Kidney tubule cell (primary cell): ENCODE measurements at regions not wholly inside any gene's neighbourhood (a gene's known extent, or its start where the extent isn't known, plus 50 kb on each side); places are given as distances from the start of the nearest gene placed in this dataset.
A peak's percentile ranks its signal among the peaks of the same experiment; 100 is the strongest.
"Not testable (repeated sequence)": the region's sequence is repeated elsewhere in the genome, so short reads cannot be mapped to it uniquely, and the experiment has no call there.

ENCODE experiments used
- DNase-seq: peaks from one replicate; pipeline ENCODE4 v3.0.0-alpha.2; 2018; ENCODE audit warnings: low spot score

DNA sequence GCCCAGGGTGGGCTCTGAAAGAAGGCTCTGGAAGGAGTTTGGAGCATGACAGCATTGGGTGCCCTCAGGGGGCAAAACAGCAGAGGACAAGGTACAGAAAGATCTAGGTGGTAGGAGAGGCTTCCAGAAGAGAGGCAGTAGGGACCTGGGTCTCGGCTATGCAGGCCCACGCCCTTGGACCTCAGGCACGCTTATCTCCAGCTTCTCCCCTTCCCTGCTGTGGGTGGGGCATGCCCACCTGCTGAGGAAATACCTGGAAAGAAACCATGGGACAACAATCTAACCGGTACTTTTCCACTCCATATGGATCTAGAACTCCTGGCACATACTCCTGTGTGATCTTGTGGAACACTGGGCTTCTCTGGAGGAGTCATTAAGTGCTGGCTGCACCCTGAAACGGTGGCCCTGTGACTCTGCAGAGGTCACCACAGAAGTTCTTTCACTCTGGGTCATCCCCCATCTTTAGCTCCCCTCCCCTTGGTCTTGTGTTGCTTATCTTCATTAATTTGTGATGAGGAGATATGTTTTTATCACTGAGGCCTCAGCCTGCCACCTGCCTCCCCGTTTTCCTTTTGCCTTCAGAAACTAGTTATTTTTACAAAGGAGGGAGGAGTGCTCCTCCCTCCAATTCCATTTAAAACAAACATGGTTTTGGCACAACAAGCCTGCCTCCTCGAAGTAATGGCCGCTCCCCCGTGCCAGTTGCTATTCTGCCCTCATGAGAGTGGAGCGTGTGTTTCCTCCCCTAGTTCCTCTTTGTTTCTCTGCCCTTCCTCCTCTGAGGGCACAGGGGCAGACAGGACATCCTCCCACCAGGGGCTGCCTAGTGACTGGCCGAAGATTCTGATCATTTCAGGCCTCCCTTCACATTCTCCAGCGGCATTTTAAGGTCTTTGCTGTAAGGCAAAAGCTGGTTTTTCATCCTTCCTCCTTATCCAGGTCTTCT is 78.0 kb upstream of the ATP5PO start:
- no peak for DNase-seq

DNA sequence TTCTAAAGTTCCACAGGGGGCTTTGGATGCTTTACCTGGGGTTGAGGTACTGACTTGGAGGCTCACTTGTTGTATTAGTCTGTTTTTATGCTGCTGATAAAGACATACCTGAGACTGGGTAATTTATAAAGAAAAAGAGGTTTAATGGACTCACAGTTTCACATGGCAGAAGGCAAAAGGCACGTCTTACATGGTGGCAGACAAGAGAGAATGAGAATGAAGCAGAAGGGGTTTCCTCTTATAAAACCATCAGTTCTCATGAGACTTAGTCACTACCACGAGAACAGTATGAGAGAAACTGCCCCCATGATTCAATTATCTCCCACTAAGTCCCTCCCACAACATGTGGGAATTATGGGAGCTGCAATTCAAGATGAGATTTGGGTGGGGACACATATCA is 76.8 kb upstream of the ATP5PO start:
- DNase-seq, result not testable (repeated sequence)

DNA sequence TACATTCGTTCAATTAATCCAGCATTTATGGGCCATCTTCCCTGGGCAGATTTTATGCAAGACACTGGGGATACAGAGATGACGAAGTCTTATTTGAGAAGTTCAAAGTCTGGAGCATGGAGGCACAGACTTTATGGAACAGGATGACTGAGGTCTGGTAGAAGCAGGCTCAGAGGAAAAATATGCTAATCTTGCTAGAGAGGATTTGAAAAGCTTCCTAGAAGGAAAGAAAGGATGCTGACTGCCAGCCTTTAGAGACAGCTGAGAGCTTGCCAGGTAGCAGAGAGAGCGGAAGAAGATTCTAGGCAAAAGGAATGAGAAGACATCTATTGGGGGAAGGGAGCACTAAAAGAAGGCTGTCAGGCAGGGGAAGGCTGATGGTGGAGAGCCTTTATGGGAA is 75.5 kb upstream of the ATP5PO start:
- no peak for DNase-seq

DNA sequence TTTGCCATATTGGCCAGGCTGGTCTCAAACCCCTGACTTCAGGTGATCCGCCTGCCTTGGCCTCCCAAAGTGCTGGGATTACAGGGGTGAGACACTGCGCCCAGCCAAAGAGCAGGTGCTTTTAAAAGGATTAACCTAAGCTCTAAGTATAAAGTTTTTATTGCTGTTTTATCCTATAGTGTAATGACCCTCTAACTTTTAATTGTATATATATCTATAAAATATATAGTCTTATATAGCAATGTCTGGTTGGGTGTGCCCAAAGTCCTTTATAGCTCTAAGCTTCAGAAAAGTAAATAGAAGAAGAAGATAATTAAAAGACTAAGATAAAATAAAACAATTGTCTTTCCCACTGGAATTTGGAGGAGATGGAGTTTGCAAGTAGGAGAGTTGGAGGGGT is 73.8 kb upstream of the ATP5PO start:
- DNase-seq, result no peak

DNA sequence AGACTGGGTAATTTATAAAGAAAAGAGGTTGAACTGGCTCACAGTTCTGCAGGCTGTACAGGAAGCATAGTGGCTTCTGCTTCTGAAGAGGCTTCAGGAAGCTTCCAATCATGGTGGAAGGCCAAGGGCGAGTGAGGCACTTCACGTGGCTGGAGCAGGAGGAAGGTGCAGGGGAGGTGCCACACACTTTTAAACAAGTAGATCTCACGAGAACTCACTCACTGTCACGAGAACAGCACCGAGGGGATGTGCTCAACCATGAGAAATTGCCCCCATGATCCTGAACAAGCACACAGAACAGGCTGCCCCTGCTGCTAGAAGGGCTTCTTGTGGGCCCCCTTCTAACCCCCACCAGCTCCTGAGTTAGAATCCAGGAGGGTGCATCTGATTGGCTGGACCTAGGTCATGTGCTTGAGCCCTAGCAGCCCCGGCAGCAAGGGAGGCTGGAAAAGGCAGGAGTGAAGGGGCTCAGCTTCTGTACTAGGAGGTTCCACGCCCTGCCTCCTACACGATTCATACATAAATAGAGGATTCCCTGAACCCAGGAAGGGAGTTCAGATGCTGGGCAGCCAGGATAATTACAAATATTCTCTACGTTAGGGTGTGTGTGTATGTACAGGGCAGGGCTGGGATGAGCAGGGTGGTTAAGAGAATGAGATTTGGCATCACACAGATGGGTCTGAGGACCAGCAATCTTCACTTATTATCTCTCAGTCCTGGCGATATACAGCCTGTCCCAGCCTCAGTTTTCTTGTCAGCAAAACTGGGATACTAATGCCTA is 72.8 kb upstream of the ATP5PO start:
- DNase-seq, result no peak

DNA sequence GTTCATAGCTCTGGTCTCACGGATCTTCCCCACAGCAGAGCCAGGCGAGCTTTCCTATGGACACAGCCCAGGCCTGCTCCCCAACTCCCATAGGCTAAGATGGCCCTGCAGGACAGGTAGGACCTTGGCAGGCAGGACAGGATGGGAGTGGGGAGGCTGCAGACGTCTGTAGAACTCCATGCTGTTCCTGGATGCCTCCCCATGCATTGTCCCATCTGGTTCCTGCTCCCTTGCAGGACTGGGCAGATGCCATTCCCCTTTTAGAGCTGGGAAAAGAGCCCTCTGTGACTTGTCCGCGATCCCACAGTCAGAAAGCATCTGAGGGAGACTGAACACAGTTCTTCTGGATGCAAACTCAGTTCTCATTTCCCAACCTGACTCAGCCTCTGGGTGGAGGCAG is 71.9 kb upstream of the ATP5PO start:
- no peak for DNase-seq

DNA sequence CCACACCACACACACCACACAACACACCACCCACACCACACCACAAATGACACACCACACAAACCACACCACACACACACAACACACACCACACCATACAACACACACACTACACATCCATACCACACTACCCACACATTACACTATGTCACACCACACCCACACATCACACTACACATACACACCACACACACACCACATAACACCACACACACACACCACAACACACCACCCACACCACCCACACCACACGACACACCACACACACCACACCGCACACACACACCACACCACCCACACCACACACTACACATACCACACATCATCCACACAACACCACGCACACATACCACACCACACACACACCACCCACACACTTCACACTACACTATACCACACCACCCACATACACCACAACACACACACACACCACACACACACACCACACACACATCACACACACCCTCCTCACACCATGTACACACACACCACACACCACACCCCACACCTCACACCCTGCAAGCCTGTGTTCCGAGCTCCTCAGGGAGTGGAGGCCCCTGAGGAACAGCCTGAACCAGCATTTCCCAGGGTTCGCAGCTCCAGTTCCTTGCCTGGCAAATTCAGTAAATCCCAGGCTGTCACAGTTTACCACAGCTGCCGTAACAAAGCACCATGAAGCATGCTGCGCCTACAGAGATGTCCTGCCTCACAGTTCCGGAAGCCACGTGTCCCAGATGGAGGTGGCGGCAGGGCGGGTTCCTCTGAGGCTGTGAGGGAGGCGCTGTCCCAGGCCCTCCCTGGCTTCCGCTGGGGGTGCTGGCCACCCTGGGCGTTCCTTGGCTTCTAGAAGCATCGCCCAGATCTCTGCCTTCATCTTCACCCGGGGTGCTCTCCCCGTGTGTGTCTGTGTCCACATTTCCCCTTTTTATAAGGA is 69.8 kb upstream of the ATP5PO start:
- no peak for DNase-seq

DNA sequence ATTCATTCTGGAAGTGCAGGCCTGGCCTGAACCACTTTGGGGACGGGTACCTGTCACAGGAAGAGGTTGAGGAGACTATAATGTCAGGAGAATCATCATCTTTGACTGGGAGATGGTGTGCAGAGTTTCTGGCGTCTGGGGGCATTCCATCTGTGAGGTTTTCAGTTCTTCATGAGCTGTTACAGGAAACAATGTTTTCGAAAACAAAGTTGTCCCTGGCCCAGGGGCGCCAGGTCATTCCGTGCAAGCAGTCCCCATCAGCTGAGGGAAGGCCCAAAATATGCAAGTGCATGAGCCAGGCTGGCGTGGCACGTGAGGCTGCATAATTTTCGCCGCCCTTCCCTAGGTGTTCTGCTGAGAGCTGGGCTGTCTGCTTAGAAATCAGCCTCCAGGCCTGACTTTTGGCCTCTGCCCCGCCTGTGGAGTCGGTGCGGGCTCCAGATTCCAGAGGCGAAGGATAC is 68.4 kb upstream of the ATP5PO start:
- peak; percentile 16 for DNase-seq

DNA sequence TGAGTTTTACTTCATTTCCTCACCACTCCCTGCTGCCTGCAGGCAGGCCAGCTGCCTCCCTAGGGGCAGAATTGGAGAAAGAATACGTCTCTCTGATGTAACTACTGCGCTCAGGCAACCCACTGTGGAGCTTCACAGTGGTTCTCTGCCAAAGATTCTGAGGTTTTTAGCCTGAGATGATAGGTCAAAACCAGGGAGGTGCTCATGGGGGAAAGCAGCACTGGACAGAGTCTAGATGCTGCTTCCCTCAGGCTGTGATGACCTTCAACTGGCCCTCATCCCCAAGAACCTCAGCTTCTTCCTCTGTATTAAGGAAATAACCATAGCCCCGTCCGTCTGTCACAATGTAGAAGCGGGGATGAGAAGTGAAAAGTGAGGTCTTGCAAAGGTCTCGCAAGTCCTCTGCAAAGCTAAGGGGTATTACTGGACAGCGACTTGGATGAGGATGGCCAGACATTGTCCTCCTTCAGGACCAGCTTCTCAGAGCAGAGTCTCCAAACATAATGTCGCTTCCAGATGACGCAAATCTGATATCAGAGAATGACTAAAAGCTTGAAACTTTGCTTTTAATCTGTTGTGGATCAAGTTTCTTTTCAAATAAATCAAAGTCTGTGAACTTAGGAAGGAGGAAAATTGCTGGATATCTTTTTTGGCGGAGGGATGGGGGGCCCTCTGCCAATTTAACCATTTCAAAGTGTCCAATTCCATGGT is 65.9 kb upstream of the ATP5PO start:
- no peak for DNase-seq

DNA sequence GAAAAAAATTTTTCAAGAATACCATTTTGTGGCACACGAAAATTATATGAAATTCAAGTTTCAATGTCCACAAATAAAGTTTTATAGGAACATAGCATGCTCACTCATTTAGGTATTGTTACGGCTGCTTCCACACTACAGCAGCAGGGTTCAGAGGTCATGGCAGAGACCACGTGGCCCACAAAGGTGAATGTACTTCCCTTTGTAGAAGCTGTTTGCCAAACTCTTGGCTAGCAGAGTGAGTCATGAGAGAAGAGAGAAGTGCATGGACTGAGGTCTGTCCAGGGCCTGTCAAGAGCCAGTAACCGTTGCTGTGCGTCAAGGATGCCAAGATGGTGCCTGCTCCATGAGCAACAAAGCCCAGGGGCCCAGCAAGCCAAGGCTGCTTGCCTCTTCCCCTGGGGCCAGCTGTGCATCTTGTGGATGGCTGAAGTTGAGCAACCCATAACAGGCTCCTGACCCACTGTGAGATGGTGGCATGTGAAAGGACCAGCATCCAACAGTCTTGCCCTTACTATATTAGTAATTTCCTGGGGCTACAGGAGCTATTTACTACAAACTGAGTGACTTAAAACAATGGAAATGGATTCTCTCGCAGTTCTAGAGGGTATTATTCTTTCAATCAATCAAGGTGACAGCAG is 64.8 kb upstream of the ATP5PO start:
- peak; percentile 27 for DNase-seq

DNA sequence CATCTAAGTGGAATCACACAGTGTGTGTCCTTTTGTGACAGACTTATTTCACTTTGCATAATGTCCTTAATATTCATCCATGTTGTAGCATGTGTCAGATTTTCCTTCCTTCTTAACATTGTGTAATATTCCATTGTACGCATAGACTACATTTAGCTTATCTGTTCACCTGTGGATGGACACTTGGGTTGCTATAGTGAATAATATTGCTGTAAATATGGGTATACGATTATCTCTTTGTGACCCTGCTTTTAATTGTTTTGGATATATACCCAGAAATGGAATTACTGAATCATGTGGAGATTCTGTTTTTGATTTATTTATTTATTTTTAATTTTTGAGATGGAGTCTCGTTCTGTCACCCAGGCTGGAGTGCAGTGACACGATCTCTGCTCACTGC is 63.0 kb upstream of the ATP5PO start:
- DNase-seq, result no peak

DNA sequence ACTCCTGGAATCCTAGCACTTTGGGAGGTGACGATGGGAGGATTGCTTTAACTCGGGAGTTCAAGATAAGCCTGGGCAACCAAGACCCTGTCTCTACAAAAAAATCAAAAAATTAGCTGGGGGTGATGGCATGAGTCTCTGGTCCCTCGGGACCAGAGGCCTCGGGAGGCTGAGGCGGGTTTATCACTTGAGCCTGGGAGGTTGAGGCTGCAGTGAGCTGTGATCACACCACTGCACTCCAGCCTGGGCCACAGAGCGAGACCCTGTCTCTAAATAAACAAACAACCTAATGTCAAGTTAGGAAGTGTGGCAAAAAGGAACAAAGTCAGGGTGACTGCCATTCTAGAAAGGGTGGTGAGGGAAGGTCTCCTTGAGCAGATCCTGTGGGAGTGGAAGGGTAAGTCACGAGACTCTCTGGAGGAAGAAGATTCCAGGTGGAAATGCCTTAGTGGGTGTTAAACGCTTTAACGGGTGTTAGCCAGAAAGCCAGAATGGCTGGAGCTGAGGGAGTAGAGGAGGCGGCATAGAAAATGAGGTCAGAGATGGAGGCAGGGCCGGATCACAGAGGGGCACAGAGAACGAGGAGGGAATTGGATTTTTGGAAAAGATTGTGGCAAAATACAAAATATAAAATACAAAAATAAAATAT is 62.2 kb upstream of the ATP5PO start:
- no peak for DNase-seq

DNA sequence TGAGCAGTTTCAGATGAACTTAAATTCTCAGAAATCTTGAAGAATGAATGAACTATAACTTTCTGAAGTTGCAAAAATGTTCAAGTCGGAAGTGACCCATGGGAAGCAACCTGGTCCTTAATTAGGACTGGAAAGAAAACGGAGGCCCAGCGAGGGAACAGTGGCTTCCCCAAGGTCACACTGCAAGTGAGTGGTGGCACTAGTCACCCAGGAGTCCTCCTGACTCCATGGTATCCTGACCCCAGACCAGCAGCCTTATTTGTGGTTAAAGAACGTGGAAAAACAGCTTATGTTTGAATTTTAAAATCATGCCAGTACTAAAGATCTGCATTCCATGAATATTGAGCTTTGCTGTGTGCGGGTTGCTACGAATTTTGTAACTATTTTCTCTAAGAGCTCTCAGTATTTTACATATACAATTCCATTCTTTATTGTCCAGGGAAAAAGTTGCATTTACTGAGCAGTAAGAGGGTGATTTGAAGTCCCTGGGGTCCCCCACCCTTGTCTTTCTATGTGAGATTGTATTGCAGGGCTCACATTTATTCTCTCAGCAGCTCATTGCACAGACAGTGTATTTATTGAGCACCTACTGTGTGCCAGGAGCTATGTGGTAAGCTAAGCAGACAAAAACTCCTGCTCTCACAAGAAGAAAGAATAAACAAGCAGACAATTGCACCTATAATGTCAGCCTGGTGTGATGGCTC is 61.6 kb upstream of the ATP5PO start:
- no peak for DNase-seq

DNA sequence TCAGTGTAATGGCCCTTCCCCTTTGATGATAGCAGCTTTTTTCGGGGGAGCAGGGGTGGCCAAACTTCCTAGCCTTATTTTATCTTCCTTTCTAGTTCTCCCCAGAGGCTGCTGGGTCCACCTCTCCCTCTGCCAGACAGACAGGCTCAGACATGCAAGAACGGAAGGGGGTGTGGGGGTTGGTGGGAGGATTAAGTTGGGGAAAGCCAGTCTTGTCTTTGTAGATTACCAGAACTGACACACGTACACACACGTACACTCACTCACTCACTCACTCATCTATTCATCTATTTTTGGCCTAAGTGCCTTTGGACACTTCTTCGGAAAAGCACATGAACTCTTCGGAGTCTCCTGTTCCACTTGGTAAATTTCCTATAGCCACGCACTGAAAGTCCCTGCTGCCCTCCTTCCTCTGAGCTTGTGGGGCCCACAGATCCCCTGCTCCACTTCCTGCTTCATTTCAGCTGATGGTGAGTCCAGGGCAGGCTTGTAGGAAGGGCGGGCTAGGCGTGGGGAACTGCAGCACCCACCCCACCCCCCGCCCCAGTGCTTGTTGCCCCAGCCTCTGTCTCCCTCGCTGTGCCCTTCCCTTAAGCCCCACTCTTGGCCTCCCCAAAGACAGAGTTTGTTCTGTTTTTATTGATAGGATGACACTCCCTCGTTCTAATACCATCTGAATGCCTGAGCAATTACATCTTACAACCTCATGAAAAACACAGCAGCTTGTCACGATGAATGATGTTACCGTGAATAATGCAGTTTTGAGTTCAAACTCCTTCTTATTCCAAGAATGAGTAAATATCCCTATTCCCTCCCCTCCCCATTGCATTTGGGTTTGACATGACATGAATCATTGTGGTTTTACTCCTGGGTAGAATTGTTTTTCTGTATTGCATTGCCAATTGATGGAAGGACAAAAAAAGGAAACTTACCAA is 60.7 kb upstream of the ATP5PO start:
- DNase-seq, result peak; percentile 97

DNA sequence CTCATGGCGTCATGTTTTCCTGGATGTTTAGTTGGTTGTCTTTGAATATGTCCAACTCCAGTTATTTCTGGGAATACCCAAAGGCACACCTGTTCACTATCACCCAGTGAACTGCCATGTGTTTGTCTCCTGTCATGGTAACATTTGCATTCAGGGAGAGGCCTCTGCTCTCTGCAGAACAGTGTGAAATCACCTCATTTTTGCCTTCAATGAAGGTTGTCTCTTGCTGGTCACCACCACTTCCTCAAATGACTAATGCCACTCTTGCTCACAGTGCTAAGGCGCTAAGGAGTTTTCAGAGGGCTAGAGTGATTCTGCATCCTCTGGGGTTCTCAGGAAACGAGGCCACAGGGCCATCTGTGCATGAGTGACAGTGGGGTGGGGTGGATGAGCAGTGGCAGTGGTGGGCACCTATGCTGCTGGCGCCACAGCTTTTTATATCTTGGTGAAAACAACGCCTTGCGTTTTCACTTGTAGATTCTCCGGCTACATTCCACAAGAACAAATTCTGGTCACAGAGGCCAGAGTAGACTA is 60.0 kb upstream of the ATP5PO start:
- DNase-seq, result peak; percentile 93

DNA sequence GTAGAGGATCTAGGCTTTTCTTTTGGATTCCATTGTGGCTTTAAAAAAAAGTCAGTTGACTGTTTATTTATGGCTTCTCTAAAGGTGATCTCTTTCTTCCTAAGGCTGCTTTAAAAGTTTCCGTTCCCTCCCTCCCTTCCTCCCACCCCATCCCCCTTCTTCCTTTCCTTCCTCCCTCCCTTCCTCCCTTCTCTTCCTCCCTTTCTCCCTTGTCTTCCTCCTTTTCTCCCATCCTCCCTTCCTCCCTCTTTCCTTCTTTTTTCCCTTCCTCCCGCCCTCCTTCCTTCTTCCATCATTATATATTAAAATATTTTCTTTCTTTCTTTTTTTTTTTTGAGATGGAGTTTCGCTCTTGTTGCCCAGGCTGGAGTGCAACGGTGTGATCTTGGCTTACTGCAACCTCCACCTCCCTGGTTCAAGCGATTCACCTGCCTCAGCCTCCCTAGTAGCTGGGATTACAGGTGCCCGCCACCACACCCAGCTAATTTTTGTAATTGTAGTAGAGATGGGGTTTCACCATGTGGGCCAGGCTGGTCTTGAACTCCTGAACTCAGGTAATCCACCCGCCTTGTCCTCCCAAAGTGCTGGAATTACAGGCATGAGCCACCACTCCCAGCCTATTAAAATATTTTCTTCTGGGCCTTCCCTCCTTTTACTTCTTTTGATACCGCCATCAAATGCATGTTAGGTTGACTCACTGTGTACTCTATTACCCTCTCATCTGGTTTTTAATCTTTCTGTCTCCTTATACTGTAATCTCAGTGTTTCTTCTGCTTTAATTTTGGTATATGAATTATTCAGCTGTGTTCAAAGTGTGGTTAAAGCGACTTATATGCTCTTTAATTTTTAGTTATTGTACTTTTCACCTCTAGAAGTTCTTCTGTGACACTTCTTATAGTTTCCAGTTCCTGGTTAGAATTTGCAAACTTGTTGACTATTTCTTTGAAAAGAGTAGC is 59.2 kb upstream of the ATP5PO start:
- DNase-seq, result no peak

DNA sequence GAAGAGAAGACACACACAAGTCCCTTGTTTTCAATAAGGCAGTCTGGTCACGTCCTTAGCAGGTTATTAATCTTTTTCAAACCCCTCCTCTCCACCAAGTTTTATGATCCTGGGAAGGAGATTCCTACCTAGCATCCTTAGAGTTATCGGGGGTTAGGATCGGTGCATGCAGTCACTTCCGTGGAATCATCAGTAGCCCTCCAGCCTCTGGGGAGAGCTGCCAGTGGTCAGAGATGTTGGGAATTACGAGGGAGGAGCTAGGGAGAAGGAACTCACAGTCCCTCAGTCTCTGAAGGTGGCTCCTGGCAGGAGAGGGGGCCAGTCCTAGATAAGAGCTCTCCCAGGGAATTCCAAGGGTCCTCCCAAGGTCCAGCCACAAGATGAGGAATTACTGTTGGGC is 57.7 kb upstream of the ATP5PO start:
- no peak for DNase-seq
